ENCODE measurements at regions not wholly inside any gene's neighbourhood (a gene's known extent, or its start where the extent isn't known, plus 50 kb on each side); places are given as distances from the start of the nearest gene placed in this dataset.

DNA sequence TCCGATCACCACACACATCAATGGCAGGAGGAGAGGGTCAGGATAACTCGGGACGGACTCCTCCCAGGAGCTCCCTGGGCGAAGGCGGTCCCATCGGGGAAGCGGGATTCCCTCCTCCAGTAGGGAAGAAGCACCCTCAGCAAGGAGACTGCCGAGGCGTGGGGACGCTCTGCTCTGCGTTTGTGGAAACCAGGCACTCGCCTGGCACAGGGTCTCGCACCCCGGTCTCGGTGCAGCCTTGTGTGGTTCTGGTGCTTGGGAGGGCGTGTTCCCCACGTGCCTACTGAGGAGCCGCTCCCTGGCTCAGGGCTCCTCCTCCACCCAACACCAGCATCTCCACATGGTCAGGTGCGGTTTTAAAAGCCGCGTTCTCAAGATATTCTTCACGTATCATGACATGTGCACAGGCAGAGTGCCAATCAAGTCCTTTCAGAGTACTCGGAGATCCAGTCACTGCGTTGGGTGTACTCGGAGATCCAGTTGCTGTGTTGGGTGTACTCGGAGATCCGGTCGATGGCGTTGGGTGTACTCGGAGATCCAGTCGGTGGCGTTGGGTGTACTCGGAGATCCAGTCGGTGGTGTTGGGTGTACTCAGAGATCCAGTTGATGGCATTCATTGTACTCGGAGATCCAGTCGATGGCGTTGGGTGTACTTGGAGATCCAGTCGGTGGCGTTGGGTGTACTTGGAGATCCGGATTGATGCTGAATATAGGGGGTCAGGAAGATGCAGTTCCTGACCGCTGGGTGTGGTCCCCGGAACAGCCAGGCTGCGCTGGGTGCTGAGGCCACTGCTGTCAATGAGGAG lies 117.5 kb downstream of the RTP5 start:
- Mint-ChIP-seq H3K9me3 (ENCODE audit: low read depth, unreplicated experiment) (no peaks in the 10 kb centered on the region), H3K4me1 (ENCODE audit: low read depth, unreplicated experiment) (no peaks in the 10 kb centered on the region), H3K4me3 (ENCODE audit: low read depth, unreplicated experiment) (no peak overlapping the region), H3K27me3 (ENCODE audit: unreplicated experiment) (peaks cover 18% of the 10 kb centered on the region), H3K36me3 (ENCODE audit: insufficient read depth, unreplicated experiment) (no peaks in the 10 kb centered on the region), H3K27ac (ENCODE audit: unreplicated experiment) (no peak overlapping the region)
- CTCF ChIA-PET: no interaction called here
- TF ChIP-seq, protein P1, sequence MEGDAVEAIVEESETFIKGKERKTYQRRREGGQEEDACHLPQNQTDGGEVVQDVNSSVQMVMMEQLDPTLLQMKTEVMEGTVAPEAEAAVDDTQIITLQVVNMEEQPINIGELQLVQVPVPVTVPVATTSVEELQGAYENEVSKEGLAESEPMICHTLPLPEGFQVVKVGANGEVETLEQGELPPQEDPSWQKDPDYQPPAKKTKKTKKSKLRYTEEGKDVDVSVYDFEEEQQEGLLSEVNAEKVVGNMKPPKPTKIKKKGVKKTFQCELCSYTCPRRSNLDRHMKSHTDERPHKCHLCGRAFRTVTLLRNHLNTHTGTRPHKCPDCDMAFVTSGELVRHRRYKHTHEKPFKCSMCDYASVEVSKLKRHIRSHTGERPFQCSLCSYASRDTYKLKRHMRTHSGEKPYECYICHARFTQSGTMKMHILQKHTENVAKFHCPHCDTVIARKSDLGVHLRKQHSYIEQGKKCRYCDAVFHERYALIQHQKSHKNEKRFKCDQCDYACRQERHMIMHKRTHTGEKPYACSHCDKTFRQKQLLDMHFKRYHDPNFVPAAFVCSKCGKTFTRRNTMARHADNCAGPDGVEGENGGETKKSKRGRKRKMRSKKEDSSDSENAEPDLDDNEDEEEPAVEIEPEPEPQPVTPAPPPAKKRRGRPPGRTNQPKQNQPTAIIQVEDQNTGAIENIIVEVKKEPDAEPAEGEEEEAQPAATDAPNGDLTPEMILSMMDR (IDR thresholded peaks at IDR 0.05; ENCODE audit: unreplicated experiment): no peak
- intact Hi-C loops (cut with micrococcal nuclease; ENCODE audit: unreplicated experiment): no loop called here
- DNase-seq: no peak
- BruUV-seq (replicated peaks): no TSS peak

DNA sequence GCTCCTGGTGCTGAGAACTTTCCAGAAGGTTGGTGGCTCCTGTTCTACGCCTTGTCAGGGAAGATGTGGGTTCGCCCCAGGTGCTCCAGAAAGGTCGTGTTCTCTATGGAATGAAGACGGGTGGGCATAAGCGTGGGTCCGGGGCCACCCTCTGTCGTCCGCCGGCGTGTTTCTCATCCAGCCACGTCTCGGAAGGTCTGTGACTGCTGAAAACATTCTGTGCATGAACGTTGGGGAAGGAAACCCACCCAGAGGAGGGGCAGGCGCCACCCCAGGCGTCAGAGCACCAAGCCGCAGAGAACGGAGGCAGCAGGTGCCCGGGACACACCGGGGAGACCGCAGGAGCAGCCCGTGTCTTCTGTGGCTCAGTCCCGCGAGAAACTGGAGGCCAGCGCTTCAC lies 118.2 kb downstream of the RTP5 start:
- peaks cover 18% of the 10 kb centered on the region for H3K27me3 Mint-ChIP-seq (ENCODE audit: unreplicated experiment)
- H3K36me3 Mint-ChIP-seq (ENCODE audit: insufficient read depth, unreplicated experiment): no peaks in the 10 kb centered on the region
- intact Hi-C loops (cut with micrococcal nuclease; ENCODE audit: unreplicated experiment): no loop called here
- H3K9me3 Mint-ChIP-seq (ENCODE audit: low read depth, unreplicated experiment): no peaks in the 10 kb centered on the region
- H3K4me1 Mint-ChIP-seq (ENCODE audit: low read depth, unreplicated experiment): no peaks in the 10 kb centered on the region
- DNase-seq: no peak
- TF ChIP-seq, protein P1 (IDR thresholded peaks at IDR 0.05; ENCODE audit: unreplicated experiment): no peak
- no peak overlapping the region for H3K27ac Mint-ChIP-seq (ENCODE audit: unreplicated experiment)
- CTCF ChIA-PET: no interaction called here
- H3K4me3 Mint-ChIP-seq (ENCODE audit: low read depth, unreplicated experiment): no peak overlapping the region
- no TSS peak for BruUV-seq (replicated peaks)

DNA sequence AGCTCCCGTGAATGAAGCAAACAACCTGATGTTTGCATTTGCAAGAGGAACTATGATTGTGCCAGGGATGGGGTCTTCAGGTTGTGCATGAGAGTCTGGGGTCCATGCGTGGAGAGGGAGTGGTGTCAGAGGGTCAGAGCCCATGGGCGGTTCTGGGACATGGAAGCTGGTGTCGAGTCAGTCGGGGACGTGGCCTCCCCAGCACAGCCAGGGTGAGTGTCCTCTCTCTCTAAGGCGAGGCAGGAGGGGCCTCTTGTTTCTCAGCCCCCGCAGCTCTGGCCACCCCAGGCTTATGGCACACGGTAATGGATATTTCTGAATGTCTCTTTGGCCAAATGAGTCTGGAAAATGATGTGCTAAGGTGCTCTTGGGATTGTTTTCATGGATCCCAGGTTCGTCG lies 118.6 kb downstream of the RTP5 start:
- intact Hi-C loops (cut with micrococcal nuclease; ENCODE audit: unreplicated experiment): no loop called here
- DNase-seq: no peak
- no peak overlapping the region for H3K4me3 Mint-ChIP-seq (ENCODE audit: low read depth, unreplicated experiment)
- no peak overlapping the region for H3K27ac Mint-ChIP-seq (ENCODE audit: unreplicated experiment)
- no peaks in the 10 kb centered on the region for H3K36me3 Mint-ChIP-seq (ENCODE audit: insufficient read depth, unreplicated experiment)
- CTCF ChIA-PET: no interaction called here
- no peaks in the 10 kb centered on the region for H3K4me1 Mint-ChIP-seq (ENCODE audit: low read depth, unreplicated experiment)
- H3K9me3 Mint-ChIP-seq (ENCODE audit: low read depth, unreplicated experiment): no peaks in the 10 kb centered on the region
- TF ChIP-seq, protein P1 (IDR thresholded peaks at IDR 0.05; ENCODE audit: unreplicated experiment): no peak
- peaks cover 18% of the 10 kb centered on the region for H3K27me3 Mint-ChIP-seq (ENCODE audit: unreplicated experiment)
- BruUV-seq (replicated peaks): no TSS peak

DNA sequence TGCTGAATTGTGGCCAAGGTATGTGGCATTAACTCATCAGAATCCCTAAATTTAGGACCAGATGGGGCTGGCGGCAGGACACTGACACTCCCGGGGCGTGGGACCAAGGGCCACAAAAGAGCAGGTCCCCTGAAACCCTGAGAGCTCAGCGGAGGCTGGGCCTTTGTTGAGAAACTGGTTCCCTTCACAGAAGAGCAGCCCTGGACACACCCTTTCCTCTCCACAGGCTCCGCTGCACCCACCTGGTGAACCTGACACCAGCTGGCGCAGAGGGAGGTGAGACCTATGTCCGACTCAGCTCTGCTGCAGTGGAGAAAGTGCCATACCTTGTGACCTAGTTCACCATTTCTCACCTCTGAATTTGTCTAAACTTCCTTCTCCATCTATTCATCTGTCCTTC lies 119.5 kb downstream of the RTP5 start:
- CTCF ChIA-PET: no interaction called here
- Mint-ChIP-seq H3K9me3 (ENCODE audit: low read depth, unreplicated experiment) (no peaks in the 10 kb centered on the region), H3K27me3 (ENCODE audit: unreplicated experiment) (peaks cover 18% of the 10 kb centered on the region), H3K4me1 (ENCODE audit: low read depth, unreplicated experiment) (no peaks in the 10 kb centered on the region), H3K27ac (ENCODE audit: unreplicated experiment) (no peak overlapping the region), H3K36me3 (ENCODE audit: insufficient read depth, unreplicated experiment) (no peaks in the 10 kb centered on the region), H3K4me3 (ENCODE audit: low read depth, unreplicated experiment) (no peak overlapping the region)
- BruUV-seq (replicated peaks): no TSS peak
- no peak for DNase-seq
- TF ChIP-seq, protein P1 (IDR thresholded peaks at IDR 0.05; ENCODE audit: unreplicated experiment): no peak
- intact Hi-C loops (cut with micrococcal nuclease; ENCODE audit: unreplicated experiment): no loop called here
